Inferior parietal cortex (tissue), 1 donor: ENCODE measurements at regions not wholly inside any gene's neighbourhood (a gene's known extent, or its start where the extent isn't known, plus 50 kb on each side); places are given as distances from the start of the nearest gene placed in this dataset.

Experiments
- DNase-seq: peaks from one replicate; pipeline ENCODE4 v3.0.0-alpha.2; 2016; ENCODE audit errors: extremely low spot score

DNA sequence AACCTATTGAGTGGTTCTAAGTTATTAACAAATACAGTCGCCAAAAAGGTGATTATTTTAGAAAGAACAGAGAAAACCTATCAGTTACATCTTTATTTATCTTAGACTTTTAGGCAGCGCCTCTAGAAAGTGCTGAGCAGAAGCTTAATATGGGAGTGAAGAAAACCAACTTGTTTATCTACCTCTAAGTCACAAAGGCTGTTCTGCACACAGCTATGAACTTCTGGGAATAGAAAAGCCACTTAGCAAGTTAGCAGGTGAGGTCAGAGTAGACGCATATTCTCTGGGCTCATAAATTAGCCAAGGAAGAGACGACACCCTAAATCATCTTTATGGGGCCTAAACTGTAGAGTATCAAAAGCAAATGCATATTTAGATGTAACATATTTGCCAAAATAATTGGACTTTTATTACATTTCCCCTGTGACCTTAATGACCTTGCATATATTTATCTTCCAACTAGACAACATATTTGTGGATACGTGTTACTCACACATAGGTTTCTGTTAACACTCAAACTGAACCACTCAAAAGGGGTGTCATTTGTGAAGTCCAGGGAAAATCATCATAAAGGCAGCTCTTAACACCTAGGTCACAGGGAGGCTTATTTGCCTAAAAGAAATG lies 267.1 kb downstream of the ADGB start:
- DNase-seq = no peak

DNA sequence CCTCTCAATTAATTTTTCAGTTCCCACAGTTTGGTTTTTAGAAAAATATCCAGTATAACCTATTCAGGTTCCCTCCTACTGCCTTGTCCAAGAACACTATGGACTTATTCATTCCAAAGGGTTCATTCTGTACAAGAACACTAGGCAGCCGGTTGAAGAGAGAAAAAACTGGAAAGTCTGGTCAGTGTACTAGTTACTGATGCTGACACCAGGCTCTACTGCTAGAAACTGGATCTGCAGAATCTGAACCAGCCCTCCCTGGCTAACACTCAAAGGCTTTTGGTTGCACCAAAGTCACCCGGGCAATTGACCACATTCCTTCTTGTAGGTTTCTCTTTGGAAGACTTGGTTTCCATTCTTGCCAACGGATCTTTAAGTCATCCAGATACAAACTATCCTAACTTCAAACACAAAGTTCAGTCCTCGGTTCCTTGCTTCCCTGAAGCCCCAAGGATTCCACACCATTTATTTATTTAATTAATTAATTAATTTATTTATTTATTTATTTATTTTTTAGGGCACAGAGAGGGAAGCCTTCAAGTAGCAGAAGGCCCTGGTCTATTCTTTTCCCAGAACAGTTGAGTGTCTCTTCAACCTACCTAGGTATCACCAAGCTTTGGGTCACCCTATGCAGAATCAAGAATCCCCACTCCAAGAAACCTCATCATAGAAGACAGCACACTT lies 268.1 kb downstream of the ADGB start:
- no peak for DNase-seq

DNA sequence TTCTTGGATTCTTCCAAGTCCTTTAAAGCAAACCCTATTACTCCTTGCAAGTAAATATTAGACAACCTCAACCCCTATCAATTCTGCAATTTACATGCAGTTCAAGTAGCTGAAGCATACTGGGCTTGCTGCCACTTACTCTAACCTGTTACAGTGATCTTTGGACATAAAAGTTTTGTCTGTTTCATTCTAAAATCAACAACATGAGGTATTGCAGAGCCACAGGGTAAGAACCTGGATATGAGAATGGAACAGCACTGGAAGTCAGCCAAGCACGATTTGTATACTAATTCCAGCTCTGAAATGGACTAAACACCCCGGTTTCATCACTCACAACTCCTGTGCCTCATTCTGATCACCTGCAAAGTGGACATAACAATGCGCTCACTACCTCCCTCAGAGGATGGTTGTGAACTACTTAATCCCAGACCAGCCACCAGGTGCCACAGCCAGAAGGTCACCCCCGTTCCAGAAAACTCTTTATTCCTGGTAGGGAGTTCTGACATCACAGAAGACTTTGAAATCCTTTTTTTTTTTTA lies 270.0 kb downstream of the ADGB start:
- DNase-seq = no peak

- no peak for DNase-seq
These were observed 272.0 kb downstream of the ADGB start for GRCh38 chr6:146870760-146871159.

GRCh38 chr6:146871611-146872425 lies 273.0 kb downstream of the ADGB start:
- no peak for DNase-seq

DNA sequence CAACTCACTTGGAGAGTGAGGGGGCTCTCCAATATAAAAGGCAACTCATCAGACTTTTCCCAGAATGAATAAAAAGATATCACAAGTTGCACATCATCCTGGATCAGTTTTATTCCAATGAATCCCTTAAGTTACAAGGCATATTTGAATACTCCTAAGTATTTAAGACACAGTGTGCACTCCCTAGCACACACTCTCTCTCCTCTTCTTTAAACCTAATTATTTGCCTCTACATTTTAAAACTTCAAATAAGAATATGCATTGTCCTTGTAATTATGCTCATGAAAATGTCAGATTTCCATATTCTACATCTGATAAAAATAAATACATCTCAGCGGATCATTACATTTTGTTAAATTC lies 273.6 kb downstream of the ADGB start:
- DNase-seq = no peak

GRCh38 chr6:146874278-146875018 lies 275.7 kb downstream of the ADGB start:
- DNase-seq = no peak

DNA sequence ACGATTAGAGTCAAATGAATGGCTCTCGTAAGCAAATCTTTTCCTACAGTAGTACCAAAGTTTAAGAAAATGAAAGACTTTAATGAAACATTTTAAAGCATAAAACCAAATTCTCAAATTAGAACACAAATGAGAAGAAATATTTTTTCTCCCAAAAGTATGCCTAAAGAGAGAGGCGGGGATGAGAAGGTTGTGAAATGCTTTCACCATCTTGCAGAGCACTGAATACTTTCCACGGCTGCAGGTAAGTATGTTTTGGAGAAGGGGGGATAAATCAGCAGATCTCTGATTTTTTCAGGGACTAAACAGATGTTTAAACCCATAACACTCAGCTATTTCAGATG lies 277.1 kb downstream of the ADGB start:
- DNase-seq = no peak

DNA sequence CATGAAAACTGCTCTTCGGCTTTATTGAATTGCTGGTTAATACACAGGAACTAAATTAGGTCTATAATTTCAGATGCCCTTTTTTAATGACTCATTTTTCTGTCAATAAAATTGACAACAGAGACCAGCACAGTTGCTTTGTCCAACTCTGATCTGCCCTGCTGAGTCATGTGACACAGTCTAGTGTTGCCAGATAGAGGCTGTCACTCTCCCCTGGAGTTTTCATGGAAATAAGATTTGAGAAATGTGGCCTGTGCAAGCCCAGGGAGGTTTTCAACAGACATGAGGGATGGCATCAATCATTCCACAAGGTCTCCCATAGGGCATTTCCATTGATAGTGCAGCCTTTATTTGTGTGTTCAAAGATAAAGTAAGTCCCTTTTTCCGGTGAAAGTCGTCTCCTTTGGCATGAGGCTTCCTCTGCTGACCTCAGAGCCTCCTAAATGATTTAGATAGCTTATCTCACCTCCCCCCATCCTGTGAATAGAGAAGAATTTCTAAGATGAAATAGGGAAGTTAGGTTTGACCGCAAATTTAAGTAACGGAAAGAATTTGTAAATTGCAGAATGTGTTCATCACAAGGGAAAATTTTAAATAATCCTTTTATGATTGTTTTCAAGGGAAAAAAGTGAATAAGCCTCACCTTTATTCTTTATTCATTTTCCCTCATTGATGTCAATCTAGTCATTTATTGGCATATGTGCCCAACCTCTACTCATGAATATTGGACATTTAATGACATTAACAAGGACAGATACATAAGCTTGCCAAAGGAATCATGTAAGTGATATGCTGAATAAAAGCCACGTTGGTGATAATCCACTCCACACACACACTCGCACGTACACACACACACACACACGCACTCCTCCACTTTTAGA lies 277.7 kb downstream of the ADGB start:
- peak; percentile 68 for DNase-seq

DNA sequence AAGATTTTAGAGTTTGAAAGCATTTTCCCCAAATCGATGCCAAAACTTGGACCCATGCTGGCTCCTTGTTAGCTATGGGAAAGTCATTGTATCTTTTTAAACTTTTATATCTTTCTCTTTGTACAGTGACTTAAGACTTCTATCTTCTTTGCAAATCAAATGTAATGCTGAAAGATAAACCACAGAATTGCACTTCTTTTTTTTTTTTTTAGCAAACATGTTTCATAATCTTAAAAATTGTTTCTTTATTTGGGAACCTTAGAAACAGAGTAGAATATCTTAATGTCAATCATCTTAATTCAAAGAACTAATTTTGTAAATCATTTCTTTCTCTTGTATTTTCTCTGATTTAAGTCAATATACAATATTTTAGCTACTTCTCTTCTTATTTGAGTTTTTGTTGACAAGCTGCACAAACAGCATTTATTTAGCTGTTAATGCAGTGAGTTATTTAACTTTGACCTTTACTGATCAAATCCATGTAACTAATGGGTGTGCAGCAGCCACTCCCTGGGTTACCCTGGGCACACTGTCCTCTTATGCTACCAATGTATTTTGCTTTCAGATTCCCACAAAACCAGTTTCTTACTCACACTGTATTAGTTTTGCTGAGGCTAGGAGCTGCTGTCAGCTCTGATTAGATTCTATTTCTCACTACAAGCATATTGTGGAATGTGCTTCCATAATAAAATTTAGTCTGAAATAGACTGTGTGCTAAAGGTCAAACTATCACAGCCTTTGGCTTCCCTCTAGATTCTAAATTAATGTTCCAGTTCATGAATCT lies 279.6 kb downstream of the ADGB start:
- no peak for DNase-seq

DNA sequence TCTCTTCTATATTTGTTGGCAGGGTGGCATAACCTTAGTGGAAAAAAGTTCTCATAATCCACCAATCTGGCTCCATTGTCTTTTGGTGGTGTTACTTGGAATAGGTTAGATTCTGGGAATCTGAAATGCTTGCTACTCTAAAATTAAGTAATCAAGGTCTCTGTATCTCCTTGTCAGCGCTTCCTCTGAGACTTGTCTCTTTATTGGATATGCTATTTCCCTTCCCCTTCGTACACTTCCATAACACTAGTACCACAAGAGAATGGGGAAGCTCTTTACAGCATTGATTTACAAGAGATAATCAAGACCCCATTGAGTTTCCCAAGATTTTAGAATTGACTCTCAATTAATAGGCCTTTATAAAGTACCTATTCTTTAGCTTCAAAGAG lies 280.2 kb downstream of the ADGB start:
- DNase-seq = no peak

GRCh38 chr6:146879406-146880117 lies 280.8 kb downstream of the ADGB start:
- DNase-seq = no peak

- DNase-seq = no peak
These were observed 282.7 kb downstream of the ADGB start for GRCh38 chr6:146881228-146882181.

DNA sequence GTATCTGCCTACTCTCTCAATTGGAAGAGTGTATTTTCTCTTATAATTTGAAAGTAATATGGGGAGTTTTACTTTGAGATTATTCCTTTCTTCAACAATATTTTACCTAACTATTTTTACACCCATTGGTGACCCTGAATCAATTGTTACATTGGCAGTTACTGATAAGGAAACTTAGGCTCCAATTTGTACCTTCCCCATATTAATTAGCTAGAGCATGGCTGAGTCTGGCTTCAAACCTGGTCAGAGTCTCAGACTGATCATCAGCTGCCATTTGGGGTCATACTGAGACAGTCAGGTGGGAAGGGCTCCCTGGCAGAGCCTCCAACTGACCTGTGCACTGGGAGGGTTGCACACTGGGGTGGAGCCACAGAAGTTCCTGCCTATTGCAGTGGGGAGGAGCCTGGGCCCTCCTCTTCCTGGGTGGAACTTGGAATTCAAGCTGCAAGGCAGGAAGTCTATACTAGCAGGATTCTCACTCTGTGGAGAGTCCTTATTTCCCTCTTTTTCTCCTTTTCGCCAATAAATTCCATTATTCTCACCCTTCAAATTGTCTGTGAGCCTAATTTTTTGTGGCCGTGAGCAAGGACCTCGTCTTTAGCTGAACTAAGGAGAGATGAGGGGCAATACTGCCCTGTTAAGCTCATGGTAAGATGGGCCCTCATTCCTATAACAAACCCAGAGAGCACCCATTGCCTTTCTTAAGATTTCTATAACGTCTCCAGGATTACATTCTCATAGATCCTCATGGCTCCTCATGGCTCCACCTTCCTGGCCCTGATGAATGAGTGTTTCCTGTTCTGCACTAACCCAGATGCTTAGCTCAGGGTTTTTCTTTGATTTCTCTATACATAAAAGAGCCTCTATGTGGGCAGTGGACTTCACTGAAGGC lies 285.1 kb downstream of the ADGB start:
- DNase-seq = no peak

- DNase-seq = no peak
These were observed 286.0 kb downstream of the ADGB start for GRCh38 chr6:146884728-146885127.

DNA sequence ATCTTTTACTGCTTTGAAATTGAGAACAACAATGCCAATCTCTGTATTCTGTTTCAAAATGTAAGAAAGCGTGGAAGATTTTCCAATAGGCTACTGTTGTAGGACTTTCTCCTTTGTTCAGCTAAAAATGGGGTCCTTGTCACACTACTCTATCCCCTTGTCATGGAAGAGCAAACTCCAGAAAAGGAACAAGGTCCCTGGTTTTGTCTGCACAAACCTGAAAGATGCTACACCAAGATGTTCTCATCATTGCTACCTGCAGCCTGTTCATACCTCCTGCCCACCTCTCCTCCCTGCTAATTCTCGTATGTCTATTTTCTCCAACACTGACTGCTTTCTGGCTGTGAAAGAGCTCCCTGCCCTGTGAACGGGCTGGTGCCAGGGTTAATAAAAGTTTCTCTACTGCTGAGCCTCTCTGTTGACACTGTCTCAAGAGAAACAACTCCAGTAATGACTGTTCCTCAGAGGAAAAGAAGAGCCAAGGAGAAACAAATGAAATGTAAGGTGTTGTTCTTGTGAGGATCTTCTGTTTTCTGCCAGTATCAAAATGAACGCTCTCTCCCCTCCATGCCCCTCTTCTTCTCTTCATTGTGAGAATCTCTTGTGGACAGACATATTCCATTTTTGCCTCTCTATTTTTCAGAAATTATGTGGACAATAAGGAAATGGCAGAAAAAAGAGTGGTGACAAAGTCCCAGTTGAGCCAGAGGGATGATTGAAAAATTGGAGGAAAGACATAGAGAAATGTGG lies 287.1 kb downstream of the ADGB start:
- DNase-seq = no peak
